HG03060 (cell line): ENCODE measurements at regions not wholly inside any gene's neighbourhood (a gene's known extent, or its start where the extent isn't known, plus 50 kb on each side); places are given as distances from the start of the nearest gene placed in this dataset.
"Not testable (repeated sequence)": the region's sequence is repeated elsewhere in the genome, so short reads cannot be mapped to it uniquely, and the experiment has no call there.

Experiments used
- ATAC-seq: cut with Tn5 transposase; IDR thresholded peaks from one replicate; pipeline ENCODE4 v1.9.1; 2021; ENCODE audit warnings: low read depth, moderate number of reproducible peaks; ENCODE audit not compliant: unreplicated experiment

- ATAC-seq: no peak
Observed at GRCh38 chr6:92341201-92341600, 1078.2 kb downstream of the EPHA7 start.

- ATAC-seq: no peak
Observed at GRCh38 chr6:92339936-92340640, 1079.3 kb downstream of the EPHA7 start.

DNA sequence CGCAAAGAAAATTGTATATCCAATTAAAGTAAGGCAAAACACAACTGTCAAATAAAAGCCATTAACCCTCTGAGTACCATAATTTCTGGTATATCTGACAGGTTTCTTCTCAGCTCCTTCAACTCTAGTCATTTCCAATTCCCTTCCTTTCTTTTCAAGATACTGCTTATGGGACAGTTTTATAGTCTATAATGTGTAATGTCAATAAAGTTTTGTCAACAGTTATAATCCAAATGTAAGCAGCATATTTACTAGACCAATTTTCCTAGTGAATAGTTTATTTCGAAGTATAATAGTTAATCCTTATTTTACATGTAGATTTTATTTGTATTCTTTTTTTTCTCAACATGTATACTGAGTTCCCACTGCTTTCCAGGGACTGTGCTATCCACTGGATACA, 1081.8 kb downstream of the EPHA7 start:
- no peak for ATAC-seq

DNA sequence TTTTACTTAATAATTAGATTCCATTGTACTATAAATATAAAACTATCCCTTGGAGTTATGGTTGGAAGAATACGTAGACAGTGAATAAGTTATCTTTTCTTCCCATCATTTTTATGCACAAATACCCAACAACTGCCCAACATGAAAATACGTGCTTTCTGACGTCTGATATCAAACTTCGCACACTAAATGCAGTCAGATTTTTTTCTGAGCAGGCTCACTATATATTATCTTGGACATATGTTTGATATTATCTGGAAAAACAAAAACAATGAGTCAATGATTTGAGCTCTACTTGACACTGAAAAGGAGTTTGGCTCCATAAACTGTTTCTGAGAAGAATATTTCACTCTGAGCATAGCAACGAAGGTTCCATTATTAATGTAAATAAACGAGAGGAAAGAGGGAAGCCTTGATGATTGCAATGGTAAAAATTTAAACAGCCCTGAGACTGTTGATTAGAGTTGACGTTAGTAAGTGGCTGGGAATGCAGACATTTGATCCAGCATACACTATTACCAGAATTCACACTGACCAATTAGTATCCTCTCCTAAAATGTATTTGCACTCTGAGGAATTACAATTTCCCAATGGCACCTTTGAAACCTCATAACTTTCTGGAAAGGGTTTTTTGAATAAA, 1090.0 kb downstream of the EPHA7 start:
- ATAC-seq: no peak

- no peak for ATAC-seq
Observed at GRCh38 chr6:92315312-92315711, 1104.0 kb downstream of the EPHA7 start.

GRCh38 chr6:92297101-92297500, 1122.3 kb downstream of the EPHA7 start:
- no peak for ATAC-seq

GRCh38 chr6:92292067-92292466, 1127.3 kb downstream of the EPHA7 start:
- ATAC-seq: no peak

DNA sequence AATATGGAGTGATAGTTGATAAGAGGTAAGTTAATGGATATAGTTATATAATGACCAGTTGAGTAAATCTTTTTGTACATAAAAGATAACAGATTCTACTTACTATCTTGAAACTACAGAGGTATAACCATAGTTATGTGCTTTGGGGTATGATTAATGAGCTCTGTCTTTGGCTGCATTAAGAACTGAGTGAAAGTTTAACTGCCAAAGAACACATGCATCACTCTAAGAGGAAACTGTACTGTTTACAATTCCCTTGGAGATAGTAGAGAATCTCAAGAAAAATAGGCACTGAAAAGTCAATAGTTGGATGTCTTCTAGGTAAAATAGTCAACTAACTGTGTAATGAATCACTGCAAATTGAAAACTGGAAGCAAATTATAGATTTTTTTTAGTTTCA, 1129.5 kb downstream of the EPHA7 start:
- ATAC-seq: no peak

- ATAC-seq: no peak
Observed at GRCh38 chr6:92281571-92282076, 1137.7 kb downstream of the EPHA7 start.

DNA sequence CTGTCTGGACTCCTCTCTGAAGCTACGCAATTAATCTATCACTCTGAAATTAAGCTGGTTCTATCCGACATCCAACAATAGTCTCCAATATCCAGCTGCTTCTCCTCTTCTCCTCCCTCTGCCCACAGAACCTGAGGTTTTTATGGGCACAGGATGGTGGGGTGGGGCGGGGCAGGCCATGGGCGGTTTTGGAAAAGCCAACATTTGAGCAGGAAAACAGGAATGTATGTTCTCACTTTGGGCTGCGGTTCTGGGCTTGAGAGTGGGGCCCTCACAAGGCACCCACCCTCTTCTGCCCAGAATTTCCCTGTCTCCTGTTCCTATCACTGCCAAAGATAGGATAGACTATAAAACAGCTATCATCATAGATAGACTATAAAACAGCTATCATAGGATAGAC, 1144.2 kb downstream of the EPHA7 start:
- no peak for ATAC-seq

DNA sequence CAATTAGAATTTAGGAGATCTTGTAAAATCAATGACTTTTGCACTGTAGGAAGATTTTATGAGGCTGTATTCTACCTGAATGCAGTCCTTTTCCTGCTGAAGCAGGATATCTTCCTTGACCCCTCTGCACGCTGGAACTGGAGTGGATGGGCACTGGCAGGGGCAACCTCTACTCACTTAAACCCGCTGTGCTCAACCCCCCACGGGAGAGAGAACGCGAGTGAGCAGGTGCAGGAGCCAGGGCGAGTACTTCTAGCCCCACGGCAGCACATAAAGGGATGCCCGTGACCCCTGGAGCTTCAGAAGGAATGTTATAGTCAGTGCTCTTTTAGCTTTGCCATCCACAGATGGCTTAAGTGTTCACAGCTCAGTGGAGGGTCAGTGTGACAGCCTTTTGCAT, 1144.8 kb downstream of the EPHA7 start:
- no peak for ATAC-seq

DNA sequence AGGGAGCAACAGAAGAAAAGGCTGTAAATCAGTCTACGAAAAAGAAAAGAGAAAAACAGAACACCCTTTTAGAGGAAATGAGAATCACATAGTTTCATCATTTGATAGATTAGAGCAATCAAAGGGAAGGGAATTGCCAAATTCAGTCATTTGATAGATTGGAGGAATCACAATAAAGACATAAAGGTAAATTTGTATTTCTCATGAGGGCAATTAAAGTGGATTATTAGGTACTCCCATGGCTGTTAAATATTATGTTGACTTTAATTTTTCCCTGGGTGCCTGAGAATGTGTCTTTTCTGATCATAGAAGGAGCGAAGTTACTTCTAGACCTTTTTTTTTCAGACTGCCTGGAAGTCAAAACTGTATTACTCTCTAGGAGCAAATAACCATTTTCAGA, 1145.7 kb downstream of the EPHA7 start:
- no peak for ATAC-seq

DNA sequence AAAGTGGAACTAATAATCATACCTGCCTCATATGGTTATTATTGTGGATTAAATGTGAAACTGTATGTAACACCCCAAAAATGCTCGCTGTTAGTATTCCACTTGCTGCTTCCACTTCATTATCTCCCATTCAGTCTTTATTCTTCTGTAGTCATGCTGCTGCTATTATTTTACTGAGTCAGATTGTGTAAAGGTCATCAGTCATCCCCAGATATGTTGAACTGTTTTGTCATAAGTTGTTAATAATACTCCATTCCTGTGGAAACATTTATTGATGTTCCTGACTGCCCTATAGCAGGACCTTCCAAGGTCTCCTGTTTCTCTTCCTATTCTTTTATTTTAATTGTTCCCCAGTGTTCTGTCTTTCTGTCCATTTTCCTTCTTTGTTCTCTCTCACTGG, 1148.3 kb downstream of the EPHA7 start:
- ATAC-seq: no peak

DNA sequence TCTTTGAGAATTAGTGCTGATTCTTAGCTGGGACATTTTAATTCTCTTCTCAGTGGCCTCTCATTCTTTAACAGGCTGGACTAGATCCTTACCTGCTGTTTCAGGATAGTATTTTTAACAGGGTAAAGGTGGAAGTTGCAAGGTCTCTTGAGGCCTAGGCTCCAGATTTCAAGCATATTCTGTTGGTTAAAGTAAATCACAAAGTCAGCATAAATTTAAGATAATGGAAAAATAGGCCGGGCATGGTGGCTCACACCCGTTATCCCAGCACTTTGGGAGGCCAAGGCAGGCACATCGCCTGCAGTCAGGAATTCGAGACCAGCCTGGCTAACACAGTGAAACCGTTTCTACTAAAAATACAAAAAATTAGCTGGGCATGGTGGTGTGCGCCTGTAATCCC, 1149.0 kb downstream of the EPHA7 start:
- no peak for ATAC-seq

GRCh38 chr6:92267335-92267734, 1152.0 kb downstream of the EPHA7 start:
- ATAC-seq: no peak

GRCh38 chr6:92263864-92264263, 1155.5 kb downstream of the EPHA7 start:
- ATAC-seq: no peak

- no peak for ATAC-seq
Observed at GRCh38 chr6:92259171-92259570, 1160.2 kb downstream of the EPHA7 start.

DNA sequence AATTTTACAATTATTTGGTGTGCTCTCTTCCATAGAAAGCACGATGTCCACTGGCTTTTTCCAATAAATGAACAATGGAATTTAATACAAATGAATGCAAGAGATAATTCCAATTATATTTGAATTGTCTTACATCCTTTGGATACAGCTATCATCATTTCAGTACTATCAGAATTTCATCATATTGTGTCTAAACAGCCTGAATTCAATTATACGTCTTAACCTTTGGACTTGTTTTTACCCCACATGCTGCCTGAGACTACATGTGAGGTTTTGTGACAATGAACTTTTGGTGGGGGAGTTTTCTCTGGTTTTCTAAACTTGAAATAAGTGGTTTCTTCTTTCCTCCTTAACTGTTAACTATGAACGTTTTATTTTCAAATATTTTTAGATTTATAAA, 1176.0 kb downstream of the EPHA7 start:
- ATAC-seq: no peak

DNA sequence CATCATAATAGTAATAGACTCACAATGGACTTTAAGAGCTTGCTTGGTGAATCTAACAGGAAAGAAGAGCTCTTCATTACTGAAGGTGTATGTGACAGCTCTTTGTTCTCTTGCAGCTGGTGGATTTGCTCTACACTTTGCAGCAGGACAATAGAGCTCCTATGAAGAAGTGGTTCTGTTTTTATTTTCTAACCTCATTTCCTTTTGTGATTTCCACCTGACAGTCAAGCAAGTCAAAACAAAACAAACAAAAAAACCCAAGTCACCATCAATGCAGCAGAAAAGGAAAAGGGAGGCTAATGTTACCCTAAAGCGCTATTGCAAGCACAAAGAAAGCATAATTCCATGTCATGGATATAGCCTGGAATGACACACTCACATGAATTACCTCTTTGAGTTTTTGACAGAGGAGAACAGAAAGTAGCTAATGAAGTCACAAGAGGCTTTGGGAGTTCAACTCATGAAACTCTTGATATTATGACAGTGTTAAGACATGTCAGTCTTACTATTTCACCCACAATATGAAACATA, 1188.1 kb downstream of the EPHA7 start:
- no peak for ATAC-seq

DNA sequence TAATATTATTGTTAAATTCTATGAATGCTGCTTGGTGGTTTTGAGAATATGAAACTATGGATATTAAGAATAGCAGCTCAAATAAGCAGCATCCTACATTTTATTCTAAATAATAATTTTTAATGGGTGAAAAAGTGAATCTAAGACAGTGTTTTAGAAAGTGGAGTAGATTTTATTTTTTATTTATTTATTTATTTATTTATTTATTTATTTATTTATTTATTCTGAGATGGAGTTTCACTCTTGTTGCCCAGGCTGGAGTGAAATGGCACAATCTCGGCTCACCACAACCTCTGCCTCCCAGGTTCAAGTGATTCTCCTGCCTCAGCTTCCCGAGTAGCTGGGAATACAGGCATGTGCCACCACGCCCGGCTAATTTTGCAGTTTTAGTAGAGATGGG, 1199.4 kb downstream of the EPHA7 start:
- not testable (repeated sequence) for ATAC-seq

DNA sequence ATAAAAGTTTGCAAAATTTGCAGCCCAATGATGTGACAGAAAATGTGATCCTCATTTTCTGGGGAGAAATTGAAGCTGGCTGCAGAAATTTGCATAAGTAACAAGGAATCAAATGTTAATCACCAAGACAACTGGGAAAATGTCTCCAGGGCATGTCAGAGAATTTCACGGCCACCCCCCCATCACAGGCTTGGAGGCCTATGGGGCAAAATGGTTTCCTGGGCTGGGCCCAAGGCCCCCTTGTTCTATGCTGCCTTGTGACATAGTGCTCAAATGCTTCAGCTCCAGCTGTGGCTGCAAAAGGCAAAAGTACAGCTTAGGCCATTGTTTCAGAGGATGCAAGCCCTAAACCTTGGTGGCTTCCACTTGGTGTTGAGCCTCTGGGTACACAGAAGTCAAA, 1202.6 kb downstream of the EPHA7 start:
- ATAC-seq: no peak

DNA sequence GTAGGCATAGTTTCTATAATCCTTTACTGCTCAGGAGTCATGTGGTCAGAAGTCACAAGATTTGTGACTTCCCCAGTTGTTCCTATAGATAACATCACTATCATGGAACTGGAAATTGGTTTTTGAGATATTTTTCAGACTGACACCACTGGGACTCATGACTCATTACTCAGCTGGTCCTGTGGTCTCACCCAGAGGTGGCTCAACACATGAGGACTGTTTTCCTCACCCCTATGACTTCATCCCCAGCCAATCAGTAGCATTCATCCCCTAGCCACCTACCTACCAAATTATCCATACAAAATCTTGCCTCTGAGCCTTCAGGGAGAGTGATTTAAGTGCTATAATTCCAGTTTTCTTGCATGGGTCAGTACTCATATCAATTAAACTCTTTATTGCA, 1217.7 kb downstream of the EPHA7 start:
- no peak for ATAC-seq
